Esophagus muscularis mucosa (tissue), 3 donors: ENCODE measurements at regions not wholly inside any gene's neighbourhood (a gene's known extent, or its start where the extent isn't known, plus 50 kb on each side); places are given as distances from the start of the nearest gene placed in this dataset.

Experiments
- CTCF ChIP-seq, 3 experiments: fragments of 200-600 bp in 2 of 3; fragments of 450-650 bp in 1 of 3; sonication (generic) in 2 of 3; IDR thresholded peaks; one replicate each; pipeline ENCODE4 v1.5.1; 2017 to 2019; ENCODE audit warnings: antibody characterized with exemption in 3 of 3, mild to moderate bottlenecking in 2 of 3, moderate library complexity in 1 of 3
- EP300 ChIP-seq: sonication (generic); formaldehyde crosslinking; IDR thresholded peaks from one replicate; pipeline ENCODE4 v1.6.1; 2017; ENCODE audit warnings: antibody characterized with exemption

- TF ChIP-seq EP300 (no peak), CTCF (IDR thresholded peaks at IDR 0.05) (no peak)
Measured at GRCh38 chr12:38159591-38160317, 156.8 kb upstream of the ALG10B start.
